NCI-H2196 treated with DMSO at 0.1 percent for 48 hours (cell line): ENCODE measurements at regions not wholly inside any gene's neighbourhood (a gene's known extent, or its start where the extent isn't known, plus 50 kb on each side); places are given as distances from the start of the nearest gene placed in this dataset.

ENCODE experiments used
- DNase-seq: peaks from one replicate; lab custom pipeline; 2025; ENCODE audit not compliant: unreplicated experiment; lab: John Stamatoyannopoulos, UW

DNA sequence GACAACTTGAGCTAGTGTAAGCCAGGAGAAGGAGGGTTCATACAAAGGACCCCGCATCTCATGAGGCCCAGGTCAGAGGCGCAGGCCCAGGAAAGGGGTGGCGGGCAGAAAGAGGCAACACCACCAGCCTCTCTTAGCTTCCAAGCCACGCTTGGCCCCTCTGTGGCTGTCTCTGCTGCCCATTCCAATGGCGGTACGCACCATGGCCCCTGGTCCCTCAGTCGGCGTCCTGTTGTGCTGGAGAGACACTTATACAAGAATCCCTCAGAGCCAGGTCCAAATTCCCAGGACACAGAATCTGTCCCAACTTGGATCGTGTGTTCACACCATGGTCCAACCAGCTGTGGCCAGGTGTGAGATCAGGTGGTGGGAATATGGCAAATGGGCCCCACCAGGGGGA lies 127.0 kb upstream of the CDH4 start:
- no peak for DNase-seq

GRCh38 chr20:61125546-61126180 lies 126.4 kb upstream of the CDH4 start:
- no peak for DNase-seq

GRCh38 chr20:61126369-61127195 lies 125.5 kb upstream of the CDH4 start:
- no peak for DNase-seq

DNA sequence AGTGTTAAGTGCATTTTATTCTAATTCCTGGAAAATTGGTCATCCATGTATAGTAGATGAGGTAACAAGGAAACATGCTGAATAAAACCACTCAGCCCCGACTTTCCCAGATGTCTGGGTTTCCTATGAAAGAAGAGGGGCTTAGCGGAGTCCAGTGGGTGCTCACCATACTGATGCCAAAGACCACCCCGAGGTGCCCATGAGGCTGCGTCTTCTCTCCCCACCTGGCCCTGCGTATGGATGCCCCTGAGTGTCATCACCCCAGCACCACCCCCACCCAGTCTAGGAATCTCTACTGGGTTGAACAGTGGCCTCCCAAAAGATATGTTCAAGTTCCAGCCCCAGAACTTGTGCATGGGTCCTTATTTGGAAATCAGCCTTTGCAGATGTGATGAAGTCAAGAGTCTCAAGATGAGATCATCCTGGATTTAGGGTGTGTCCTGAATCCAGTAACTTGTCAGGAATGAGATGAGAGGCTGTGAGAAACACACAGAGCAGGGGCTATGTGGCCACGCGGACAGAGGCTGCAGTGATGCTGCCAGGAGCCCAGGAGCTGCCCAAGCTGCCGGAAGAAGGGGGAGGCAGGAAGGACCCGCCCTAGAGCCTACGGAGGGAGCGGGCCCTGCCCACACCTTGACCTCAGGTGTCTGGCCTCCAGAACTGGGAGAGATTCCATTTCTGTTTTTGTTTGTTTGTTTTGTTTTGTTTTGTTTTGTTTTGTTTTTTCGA lies 124.6 kb upstream of the CDH4 start:
- DNase-seq = no peak

DNA sequence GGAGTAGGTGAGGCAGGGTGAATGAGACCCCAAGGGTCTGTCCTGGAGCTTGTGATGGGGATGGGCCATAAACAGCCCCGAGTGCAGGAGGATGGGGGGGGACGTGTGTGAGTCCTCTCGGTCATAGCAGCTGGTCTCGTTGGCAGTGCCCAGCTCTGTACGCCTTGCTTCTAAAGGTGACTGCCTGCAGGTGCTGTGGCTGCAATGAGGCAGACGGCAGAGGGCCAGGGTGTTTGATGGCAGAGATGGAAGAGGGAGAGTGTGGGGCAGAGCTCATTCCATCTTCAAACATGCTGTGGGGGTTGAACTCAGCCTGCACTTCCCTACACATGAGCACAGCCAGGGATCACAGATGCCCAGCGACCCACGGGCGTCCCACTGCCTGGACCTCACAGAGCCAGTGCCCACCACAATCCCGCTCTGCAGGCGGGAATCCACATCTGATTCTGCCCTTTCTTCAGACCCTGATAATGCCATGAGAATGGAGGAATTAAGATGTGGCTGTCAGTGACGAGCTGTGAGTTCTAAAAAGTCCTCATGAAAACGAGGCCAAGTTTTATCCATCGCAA lies 123.3 kb upstream of the CDH4 start:
- no peak for DNase-seq

- no peak for DNase-seq
Measured at GRCh38 chr20:61129311-61129710, 122.8 kb upstream of the CDH4 start.

DNA sequence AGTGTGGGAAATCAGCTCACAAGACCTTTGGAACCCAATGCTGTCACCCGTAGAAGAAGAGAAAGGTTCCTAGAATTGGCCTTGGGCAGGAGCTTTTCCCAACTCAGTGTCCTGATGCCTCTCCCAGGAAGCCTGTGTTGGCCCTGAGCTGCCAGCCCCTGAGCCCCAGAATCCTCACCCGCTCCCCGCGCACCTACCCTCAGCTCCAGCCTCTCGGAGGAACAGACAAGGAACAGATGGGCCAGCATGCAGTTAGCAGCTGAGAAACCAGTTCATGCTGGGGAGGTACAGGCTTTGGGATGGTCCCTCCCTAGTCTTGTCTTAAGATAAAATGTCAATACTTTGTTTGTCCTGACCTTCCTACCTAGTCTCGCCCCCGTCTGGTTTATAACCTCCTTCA lies 121.9 kb upstream of the CDH4 start:
- no peak for DNase-seq

DNA sequence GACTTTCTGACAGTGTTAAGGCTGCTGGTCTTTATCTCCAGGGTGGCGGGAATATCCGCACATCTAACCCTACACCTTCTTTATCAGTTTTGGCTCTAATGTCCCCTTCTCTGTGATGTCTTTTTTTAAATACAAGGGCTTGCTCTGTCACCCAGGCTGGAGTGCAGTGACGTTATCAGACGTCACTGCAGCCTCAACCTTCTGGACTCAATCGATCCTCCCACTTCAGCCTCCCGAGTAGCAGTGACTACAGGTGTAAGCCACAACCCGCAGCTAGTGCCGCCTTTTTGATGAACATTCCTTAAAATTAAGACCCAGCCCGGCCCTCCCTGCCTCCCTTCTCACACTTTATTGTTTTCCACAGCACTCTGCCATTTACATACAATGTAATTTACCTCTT lies 120.1 kb upstream of the CDH4 start:
- no peak for DNase-seq

GRCh38 chr20:61133611-61134010 lies 118.5 kb upstream of the CDH4 start:
- DNase-seq = no peak

- DNase-seq = no peak
Measured at GRCh38 chr20:61134296-61135030, 117.6 kb upstream of the CDH4 start.

- no peak for DNase-seq
Measured at GRCh38 chr20:61135266-61135665, 116.8 kb upstream of the CDH4 start.

- no peak for DNase-seq
Measured at GRCh38 chr20:61135968-61136367, 116.1 kb upstream of the CDH4 start.

- no peak for DNase-seq
Measured at GRCh38 chr20:61138566-61138965, 113.5 kb upstream of the CDH4 start.

- DNase-seq = no peak
Measured at GRCh38 chr20:61139031-61139430, 113.0 kb upstream of the CDH4 start.

DNA sequence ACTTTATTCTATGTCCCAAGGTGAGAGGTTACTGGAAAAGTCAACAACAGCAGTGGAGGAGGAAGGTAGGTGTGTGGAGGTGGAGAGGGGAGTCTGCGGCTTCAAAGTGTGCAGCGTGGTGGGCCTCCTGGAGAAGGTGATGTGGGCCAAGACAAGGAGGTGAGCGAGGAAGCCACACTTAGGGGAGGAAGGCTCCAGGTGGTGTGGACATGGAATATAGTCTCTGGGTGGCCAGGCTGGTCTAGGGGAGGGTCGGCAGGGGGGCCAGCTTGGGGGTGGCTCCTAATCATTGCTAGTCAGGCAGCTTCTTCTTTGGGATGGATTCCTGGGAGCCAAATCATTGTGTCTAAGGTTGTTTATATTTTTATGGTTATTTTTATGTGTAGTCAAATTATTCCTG lies 111.5 kb upstream of the CDH4 start:
- no peak for DNase-seq

- no peak for DNase-seq
Measured at GRCh38 chr20:61146023-61146422, 106.0 kb upstream of the CDH4 start.

DNA sequence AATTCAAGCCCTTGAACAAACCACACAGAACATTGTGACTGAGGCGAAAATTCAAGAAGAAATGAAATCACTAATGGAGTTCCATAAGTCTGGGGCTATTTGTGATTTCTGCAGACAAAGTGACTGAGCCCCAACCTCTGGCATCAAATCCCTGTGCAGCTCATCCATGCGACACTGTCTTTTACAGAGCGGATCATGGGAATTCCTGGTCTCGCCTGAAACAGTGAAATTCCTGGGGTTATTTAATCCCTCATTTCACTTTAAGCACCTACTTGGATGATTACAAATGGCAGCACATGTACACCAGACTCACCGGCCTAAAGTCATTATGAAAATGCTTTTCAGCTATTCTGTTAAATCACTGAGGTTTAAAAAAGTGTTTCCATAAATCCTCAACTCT lies 102.4 kb upstream of the CDH4 start:
- DNase-seq = no peak

DNA sequence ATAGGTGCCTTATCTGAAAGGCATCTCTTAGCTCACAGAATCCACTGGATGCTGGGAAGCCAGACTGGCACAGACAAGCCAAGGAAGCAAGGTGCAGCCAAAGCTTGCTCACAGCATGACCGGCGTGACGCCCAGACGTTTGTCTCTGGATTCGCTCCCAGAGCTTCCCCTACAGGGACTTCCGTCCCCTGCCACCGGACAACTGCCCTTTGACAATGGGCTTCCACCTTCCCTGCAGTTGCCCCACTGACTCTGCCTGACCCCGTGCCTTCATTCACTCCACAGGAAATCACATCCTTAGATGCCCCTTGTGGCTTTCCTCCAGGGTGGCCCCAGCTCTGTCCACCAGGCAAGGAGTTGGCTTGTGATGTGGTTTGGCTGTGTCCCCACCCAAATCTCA lies 94.8 kb upstream of the CDH4 start:
- DNase-seq = no peak

DNA sequence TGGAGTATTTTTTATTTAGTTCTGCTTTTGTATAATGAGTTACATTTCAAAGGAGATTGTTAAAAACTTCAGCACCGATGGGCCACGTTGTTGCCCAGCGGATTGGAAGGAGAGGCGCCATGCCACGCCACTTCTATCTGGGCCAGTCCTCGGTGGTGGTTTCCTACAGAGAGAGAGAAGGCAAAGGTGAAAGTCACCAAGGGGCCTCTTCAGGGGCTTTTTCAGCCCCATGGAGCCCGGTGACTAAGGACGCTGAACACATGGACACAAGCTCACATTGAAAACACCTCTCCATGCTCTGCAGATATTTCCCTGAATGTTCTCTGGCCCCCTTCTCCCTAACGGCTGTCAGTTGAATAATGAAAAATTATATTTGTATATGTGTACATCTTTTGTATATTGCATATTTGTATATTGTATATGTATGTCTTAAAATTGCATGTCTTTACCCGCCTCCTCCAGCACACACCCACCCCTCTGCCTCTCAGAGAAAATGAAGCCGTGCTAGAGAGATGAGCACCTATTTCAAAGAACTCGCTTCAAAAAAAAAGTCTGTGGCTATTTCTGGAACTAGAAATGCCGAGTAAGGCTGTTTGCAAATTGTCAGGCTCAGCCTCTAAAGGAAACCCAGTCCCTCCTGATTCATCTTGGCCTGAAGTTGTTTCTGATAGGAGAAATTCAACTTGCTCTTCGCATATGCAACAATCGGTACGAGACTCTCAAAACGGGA lies 91.9 kb upstream of the CDH4 start:
- no peak for DNase-seq

DNA sequence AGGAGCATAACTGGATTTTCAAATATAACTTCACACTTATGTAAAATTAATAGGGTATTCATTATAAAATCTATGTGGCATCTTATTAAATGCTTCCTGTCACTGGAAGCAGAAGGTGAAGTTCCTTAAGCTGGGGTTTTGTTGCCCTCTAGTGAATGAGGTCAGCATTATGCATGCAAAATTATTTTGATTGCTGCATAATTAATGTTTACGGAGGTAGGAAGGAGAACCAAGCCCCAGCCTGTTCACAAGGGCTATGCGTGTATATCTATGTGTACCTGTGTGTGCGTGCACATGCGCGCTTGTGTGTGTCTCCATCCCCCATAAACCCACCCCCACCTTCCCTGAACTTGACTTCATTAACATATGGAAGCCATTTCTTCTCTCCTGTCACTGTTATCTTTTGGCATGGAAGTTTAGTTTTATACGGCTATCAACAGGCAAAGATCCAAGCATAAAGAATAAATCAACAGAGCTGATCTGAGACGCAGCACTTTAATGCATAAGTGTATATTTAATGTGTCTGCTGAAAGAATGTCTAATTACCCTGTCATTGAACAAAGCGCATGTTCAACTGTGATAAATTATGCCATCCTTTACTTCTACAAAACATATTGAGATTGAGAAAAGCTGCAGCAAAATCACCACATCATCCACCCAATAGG lies 90.2 kb upstream of the CDH4 start:
- no peak for DNase-seq
